ENCODE measurements at regions not wholly inside any gene's neighbourhood (a gene's known extent, or its start where the extent isn't known, plus 50 kb on each side); places are given as distances from the start of the nearest gene placed in this dataset.
"Not testable (repeated sequence)": the region's sequence is repeated elsewhere in the genome, so short reads cannot be mapped to it uniquely, and the experiment has no call there.

GRCh38 chr4:4945021-4945420 is 74.2 kb downstream of the CYTL1 start:
- no peak overlapping the region for H3K27ac Mint-ChIP-seq
- peaks cover 0 to 3% of the 10 kb centered on the region in 2 donors for H3K9me3 Mint-ChIP-seq
- peaks cover 0 to 5% of the 10 kb centered on the region in 2 donors for H3K36me3 Mint-ChIP-seq (ENCODE audit: insufficient read depth in 2 of 2)
- no peak for DNase-seq
- peaks cover 12% of the 10 kb centered on the region for H3K4me1 Mint-ChIP-seq (ENCODE audit: low read depth)
- no peaks in the 10 kb centered on the region for H3K27me3 Mint-ChIP-seq (ENCODE audit: low read depth)
- no peak for ATAC-seq (replicated peaks in 1 of 2)
- H3K4me3 Mint-ChIP-seq: no peak overlapping the region

- Mint-ChIP-seq H3K36me3 (ENCODE audit: insufficient read depth in 2 of 2) (peaks cover 0 to 5% of the 10 kb centered on the region in 2 donors), H3K4me3 (no peak overlapping the region)
- ATAC-seq (replicated peaks in 1 of 2): no peak
Measured at GRCh38 chr4:4945829-4946228, 73.4 kb downstream of the CYTL1 start.

GRCh38 chr4:4946416-4946815 is 72.8 kb downstream of the CYTL1 start:
- Mint-ChIP-seq H3K9me3 (peaks cover 0 to 3% of the 10 kb centered on the region in 2 donors), H3K36me3 (ENCODE audit: insufficient read depth in 2 of 2) (peaks cover 0 to 5% of the 10 kb centered on the region in 2 donors), H3K27ac (no peak overlapping the region), H3K27me3 (ENCODE audit: low read depth) (no peaks in the 10 kb centered on the region), H3K4me3 (no peak overlapping the region), H3K4me1 (ENCODE audit: low read depth) (peaks cover 12% of the 10 kb centered on the region)
- DNase-seq (no peak), ATAC-seq (replicated peaks in 1 of 2) (no peak)

More at GRCh38 chr4:4945829-4946228, 73.4 kb downstream of the CYTL1 start:
- Mint-ChIP-seq H3K4me1 (ENCODE audit: low read depth) (peaks cover 12% of the 10 kb centered on the region), H3K27me3 (ENCODE audit: low read depth) (no peaks in the 10 kb centered on the region), H3K9me3 (peaks cover 0 to 3% of the 10 kb centered on the region in 2 donors), H3K27ac (no peak overlapping the region)
- DNase-seq: no peak

- no peak overlapping the region for H3K4me3 Mint-ChIP-seq
Measured at GRCh38 chr4:4947721-4948120, 71.5 kb downstream of the CYTL1 start.

GRCh38 chr4:4948370-4948769 is 70.9 kb downstream of the CYTL1 start:
- no peak overlapping the region for H3K4me3 Mint-ChIP-seq
- H3K36me3 Mint-ChIP-seq (ENCODE audit: insufficient read depth in 2 of 2): peaks cover 0 to 5% of the 10 kb centered on the region in 2 donors
- DNase-seq (no peak), ATAC-seq (replicated peaks in 1 of 2) (no peak)
- H3K9me3 Mint-ChIP-seq: peaks cover 0 to 3% of the 10 kb centered on the region in 2 donors
- no peaks in the 10 kb centered on the region for H3K27me3 Mint-ChIP-seq (ENCODE audit: low read depth)
- H3K4me1 Mint-ChIP-seq (ENCODE audit: low read depth): peaks cover 11% of the 10 kb centered on the region
- no peak overlapping the region for H3K27ac Mint-ChIP-seq

More at GRCh38 chr4:4947721-4948120, 71.5 kb downstream of the CYTL1 start:
- Mint-ChIP-seq H3K27me3 (ENCODE audit: low read depth) (no peaks in the 10 kb centered on the region), H3K36me3 (ENCODE audit: insufficient read depth in 2 of 2) (peaks cover 0 to 5% of the 10 kb centered on the region in 2 donors), H3K9me3 (peaks cover 0 to 3% of the 10 kb centered on the region in 2 donors), H3K4me1 (ENCODE audit: low read depth) (peaks cover 12% of the 10 kb centered on the region), H3K27ac (no peak overlapping the region)
- DNase-seq (no peak), ATAC-seq (replicated peaks in 1 of 2) (no peak)

GRCh38 chr4:4950561-4951290 is 68.5 kb downstream of the CYTL1 start:
- H3K9me3 Mint-ChIP-seq: peaks cover 1 to 3% of the 10 kb centered on the region in 2 donors
- no peaks in the 10 kb centered on the region for H3K27me3 Mint-ChIP-seq (ENCODE audit: low read depth)
- H3K4me3 Mint-ChIP-seq: no peak overlapping the region
- DNase-seq (no peak), ATAC-seq (replicated peaks in 1 of 2) (no peak)
- H3K4me1 Mint-ChIP-seq (ENCODE audit: low read depth): no peaks in the 10 kb centered on the region
- no peak overlapping the region for H3K27ac Mint-ChIP-seq
- no peaks in the 10 kb centered on the region for H3K36me3 Mint-ChIP-seq (ENCODE audit: insufficient read depth in 2 of 2)

GRCh38 chr4:4952273-4952672 is 67.0 kb downstream of the CYTL1 start:
- ATAC-seq (replicated peaks in 1 of 2) (no peak), DNase-seq (no peak)
- H3K4me1 Mint-ChIP-seq (ENCODE audit: low read depth): no peaks in the 10 kb centered on the region
- H3K27me3 Mint-ChIP-seq (ENCODE audit: low read depth): no peaks in the 10 kb centered on the region
- no peaks in the 10 kb centered on the region for H3K36me3 Mint-ChIP-seq (ENCODE audit: insufficient read depth in 2 of 2)
- no peak overlapping the region for H3K4me3 Mint-ChIP-seq
- H3K9me3 Mint-ChIP-seq: peaks cover 0 to 1% of the 10 kb centered on the region in 2 donors
- H3K27ac Mint-ChIP-seq: no peak overlapping the region

- Mint-ChIP-seq H3K36me3 (ENCODE audit: insufficient read depth in 2 of 2) (peaks cover 4 to 26% of the 10 kb centered on the region in 2 donors), H3K9me3 (peaks cover 14% of the 10 kb centered on the region in 2 donors)
- not testable (repeated sequence) for H3K4me3 Mint-ChIP-seq; H3K4me1 Mint-ChIP-seq (ENCODE audit: low read depth); H3K27me3 Mint-ChIP-seq (ENCODE audit: low read depth); DNase-seq; H3K27ac Mint-ChIP-seq; ATAC-seq (replicated peaks in 1 of 2)
Measured at GRCh38 chr4:4959344-4960074, 59.7 kb downstream of the CYTL1 start.

- Mint-ChIP-seq H3K36me3 (ENCODE audit: insufficient read depth in 2 of 2) (peaks cover 4 to 28% of the 10 kb centered on the region in 2 donors), H3K4me1 (ENCODE audit: low read depth) (no peaks in the 10 kb centered on the region), H3K9me3 (peaks cover 15 to 16% of the 10 kb centered on the region in 2 donors), H3K27ac (no peak overlapping the region), H3K27me3 (ENCODE audit: low read depth) (no peaks in the 10 kb centered on the region), H3K4me3 (no peak overlapping the region)
- no peak for DNase-seq
- no peak for ATAC-seq (replicated peaks in 1 of 2)
Measured at GRCh38 chr4:4960574-4960973, 58.7 kb downstream of the CYTL1 start.

- no peak for DNase-seq
Measured at GRCh38 chr4:4961936-4962335, 57.3 kb downstream of the CYTL1 start.

GRCh38 chr4:4962928-4963327 is 56.3 kb downstream of the CYTL1 start:
- peaks cover 4 to 28% of the 10 kb centered on the region in 2 donors for H3K36me3 Mint-ChIP-seq (ENCODE audit: insufficient read depth in 2 of 2)
- peaks cover 15 to 16% of the 10 kb centered on the region in 2 donors for H3K9me3 Mint-ChIP-seq
- no peak overlapping the region for H3K4me3 Mint-ChIP-seq
- H3K27me3 Mint-ChIP-seq (ENCODE audit: low read depth): no peaks in the 10 kb centered on the region
- H3K27ac Mint-ChIP-seq: no peak overlapping the region
- ATAC-seq (replicated peaks in 1 of 2) (no peak), DNase-seq (no peak)
- no peaks in the 10 kb centered on the region for H3K4me1 Mint-ChIP-seq (ENCODE audit: low read depth)

More at GRCh38 chr4:4961936-4962335, 57.3 kb downstream of the CYTL1 start:
- Mint-ChIP-seq H3K36me3 (ENCODE audit: insufficient read depth in 2 of 2) (peaks cover 4 to 28% of the 10 kb centered on the region in 2 donors), H3K4me3 (no peak overlapping the region), H3K4me1 (ENCODE audit: low read depth) (no peaks in the 10 kb centered on the region), H3K9me3 (peaks cover 15 to 16% of the 10 kb centered on the region in 2 donors), H3K27ac (no peak overlapping the region), H3K27me3 (ENCODE audit: low read depth) (no peaks in the 10 kb centered on the region)
- ATAC-seq (replicated peaks in 1 of 2): no peak
